Spleen (tissue), 7 donors: ENCODE measurements at regions not wholly inside any gene's neighbourhood (a gene's known extent, or its start where the extent isn't known, plus 50 kb on each side); places are given as distances from the start of the nearest gene placed in this dataset.

Experiments used
- CTCF ChIP-seq, 11 experiments: fragments of 200-600 bp in 7 of 11; fragments of 450-650 bp in 4 of 11; sonication (generic) in 4 of 11; IDR thresholded peaks in 8 of 11; conservative IDR thresholded peaks in 3 of 11; 1 replicate in 7 of 11; 2 replicates in 4 of 11; pipeline versions ENCODE4 v1.4.0 to v1.8.0; 2016 to 2021; ENCODE audit warnings: antibody characterized with exemption in 11 of 11, inconsistent platforms in 4 of 11, mild to moderate bottlenecking in 1 of 11
- POLR2A ChIP-seq, 3 donors: fragments of 450-650 bp; IDR thresholded peaks; one replicate each; pipeline ENCODE4 v1.5.1; 2017; ENCODE audit warnings: antibody characterized with exemption in 3 of 3, mild to moderate bottlenecking in 1 of 3
- POLR2AphosphoS5 ChIP-seq, 3 donors: sonication (generic); formaldehyde crosslinking; IDR thresholded peaks; one replicate each; pipeline ENCODE4 v1.5.1; 2017; ENCODE audit warnings: antibody characterized with exemption in 3 of 3
- donor health status: DM: no; HTN: no; CAD: no; lungs with moderate emphysema.
- donor health status: DM: no; HTN: no; CAD: no.
- donor health status: DM: no; HTN: no; CAD: no.

DNA sequence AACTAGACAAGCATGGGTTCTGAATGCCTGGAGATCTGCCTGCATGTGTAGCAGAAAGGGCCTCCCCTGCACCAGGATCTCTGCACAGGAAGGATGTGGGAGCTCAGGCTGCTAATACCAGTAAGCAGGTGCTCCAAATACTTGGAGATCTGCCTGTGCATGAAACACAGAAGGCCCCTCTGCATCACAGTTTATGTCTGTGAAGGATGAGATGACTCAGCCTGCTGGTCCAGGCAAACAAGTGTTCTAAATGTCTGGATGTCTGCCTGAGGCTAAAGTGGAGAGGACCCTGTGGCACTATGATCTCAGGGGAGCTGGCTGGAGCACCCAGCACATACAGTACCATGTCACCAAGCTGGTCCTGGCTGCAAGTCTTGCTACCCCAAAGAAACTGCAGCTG, 678.8 kb downstream of the MCTP2 start:
- TF ChIP-seq CTCF (IDR thresholded peaks at IDR 0.05 in 8 of 11, conservative IDR thresholded peaks at IDR 0.05 in 3 of 11) = no peak
- no peak for TF ChIP-seq POLR2AphosphoS5 (IDR thresholded peaks at IDR 0.05)
- no peak for TF ChIP-seq POLR2A (IDR thresholded peaks at IDR 0.05)
